ENCODE measurements at regions not wholly inside any gene's neighbourhood (a gene's known extent, or its start where the extent isn't known, plus 50 kb on each side); places are given as distances from the start of the nearest gene placed in this dataset.

- DNase-seq: no peak
- no peak overlapping the region for H3K27ac ChIP-seq (ENCODE audit: low read length)
- TF ChIP-seq EZH2 (optimal IDR thresholded peaks at IDR 0.05; ENCODE audit: low read depth, low read length) (no peak), EZH2phosphoT487 (IDR thresholded peaks at IDR 0.05; ENCODE audit: low read length) (no peak)
- TF ChIP-seq, protein P1, sequence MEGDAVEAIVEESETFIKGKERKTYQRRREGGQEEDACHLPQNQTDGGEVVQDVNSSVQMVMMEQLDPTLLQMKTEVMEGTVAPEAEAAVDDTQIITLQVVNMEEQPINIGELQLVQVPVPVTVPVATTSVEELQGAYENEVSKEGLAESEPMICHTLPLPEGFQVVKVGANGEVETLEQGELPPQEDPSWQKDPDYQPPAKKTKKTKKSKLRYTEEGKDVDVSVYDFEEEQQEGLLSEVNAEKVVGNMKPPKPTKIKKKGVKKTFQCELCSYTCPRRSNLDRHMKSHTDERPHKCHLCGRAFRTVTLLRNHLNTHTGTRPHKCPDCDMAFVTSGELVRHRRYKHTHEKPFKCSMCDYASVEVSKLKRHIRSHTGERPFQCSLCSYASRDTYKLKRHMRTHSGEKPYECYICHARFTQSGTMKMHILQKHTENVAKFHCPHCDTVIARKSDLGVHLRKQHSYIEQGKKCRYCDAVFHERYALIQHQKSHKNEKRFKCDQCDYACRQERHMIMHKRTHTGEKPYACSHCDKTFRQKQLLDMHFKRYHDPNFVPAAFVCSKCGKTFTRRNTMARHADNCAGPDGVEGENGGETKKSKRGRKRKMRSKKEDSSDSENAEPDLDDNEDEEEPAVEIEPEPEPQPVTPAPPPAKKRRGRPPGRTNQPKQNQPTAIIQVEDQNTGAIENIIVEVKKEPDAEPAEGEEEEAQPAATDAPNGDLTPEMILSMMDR (IDR thresholded peaks at IDR 0.05; ENCODE audit: low read length): no peak
- no peaks in the 10 kb centered on the region for H3K4me1 ChIP-seq (ENCODE audit: low read length)
- no peaks in the 10 kb centered on the region for H3F3A ChIP-seq (ENCODE audit: insufficient read depth, low read length)
- no peaks in the 10 kb centered on the region for H3K9me3 ChIP-seq (replicated peaks; ENCODE audit: insufficient read depth, low read length)
- H4K20me1 ChIP-seq (ENCODE audit: insufficient read depth, low read length): no peaks in the 10 kb centered on the region
- H3K79me2 ChIP-seq (ENCODE audit: low read length): no peaks in the 10 kb centered on the region
- no peak overlapping the region for H2AFZ ChIP-seq (ENCODE audit: low read length)
- no peaks in the 10 kb centered on the region for H3K9me2 ChIP-seq (replicated peaks; ENCODE audit: insufficient read depth, low read length)
- no peaks in the 10 kb centered on the region for H3K36me3 ChIP-seq (replicated peaks; ENCODE audit: insufficient read depth, low read length)
- H3K4me3 ChIP-seq (ENCODE audit: low read length): no peak overlapping the region
- no peak overlapping the region for H3K9ac ChIP-seq (ENCODE audit: low read length)
- no peak overlapping the region for H3K4me2 ChIP-seq (ENCODE audit: low read depth, low read length)
- no peaks in the 10 kb centered on the region for H3K27me3 ChIP-seq (replicated peaks; ENCODE audit: insufficient read depth, low read length)
Measured at GRCh38 chr5:118174671-118175070, 813.7 kb downstream of the DTWD2 start.

DNA sequence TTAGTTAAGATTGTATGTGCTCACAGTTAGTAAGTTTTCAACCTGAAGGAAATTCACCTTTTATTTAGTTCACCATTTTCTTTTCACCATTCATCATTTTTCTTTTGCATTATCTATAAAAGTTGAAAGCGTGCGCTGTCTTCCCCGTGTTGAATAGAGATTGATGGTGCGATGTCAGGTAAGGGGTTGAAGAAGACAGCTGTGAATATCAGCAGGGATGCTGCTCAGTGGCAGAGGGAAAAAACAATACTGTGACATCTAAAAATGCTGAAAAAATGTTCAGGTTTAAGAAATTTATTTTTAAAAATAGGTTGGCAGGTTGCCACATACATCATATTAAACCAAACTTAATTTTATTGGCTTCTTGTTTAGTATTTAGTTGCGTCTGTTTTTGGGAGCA lies 815.0 kb downstream of the DTWD2 start:
- H3F3A ChIP-seq (ENCODE audit: insufficient read depth, low read length): no peaks in the 10 kb centered on the region
- H3K27me3 ChIP-seq (replicated peaks; ENCODE audit: insufficient read depth, low read length): no peaks in the 10 kb centered on the region
- no peak for DNase-seq
- no peaks in the 10 kb centered on the region for H3K9me3 ChIP-seq (replicated peaks; ENCODE audit: insufficient read depth, low read length)
- no peak overlapping the region for H3K4me2 ChIP-seq (ENCODE audit: low read depth, low read length)
- no peaks in the 10 kb centered on the region for H4K20me1 ChIP-seq (ENCODE audit: insufficient read depth, low read length)
- TF ChIP-seq, protein P1 (IDR thresholded peaks at IDR 0.05; ENCODE audit: low read length): no peak
- TF ChIP-seq EZH2 (optimal IDR thresholded peaks at IDR 0.05; ENCODE audit: low read depth, low read length) (no peak), EZH2phosphoT487 (IDR thresholded peaks at IDR 0.05; ENCODE audit: low read length) (no peak)
- no peaks in the 10 kb centered on the region for H3K36me3 ChIP-seq (replicated peaks; ENCODE audit: insufficient read depth, low read length)
- no peaks in the 10 kb centered on the region for H3K9me2 ChIP-seq (replicated peaks; ENCODE audit: insufficient read depth, low read length)
- H3K4me3 ChIP-seq (ENCODE audit: low read length): no peak overlapping the region
- no peak overlapping the region for H3K9ac ChIP-seq (ENCODE audit: low read length)
- H3K79me2 ChIP-seq (ENCODE audit: low read length): no peaks in the 10 kb centered on the region
- H3K27ac ChIP-seq (ENCODE audit: low read length): no peak overlapping the region
- no peak overlapping the region for H2AFZ ChIP-seq (ENCODE audit: low read length)
- H3K4me1 ChIP-seq (ENCODE audit: low read length): no peaks in the 10 kb centered on the region

DNA sequence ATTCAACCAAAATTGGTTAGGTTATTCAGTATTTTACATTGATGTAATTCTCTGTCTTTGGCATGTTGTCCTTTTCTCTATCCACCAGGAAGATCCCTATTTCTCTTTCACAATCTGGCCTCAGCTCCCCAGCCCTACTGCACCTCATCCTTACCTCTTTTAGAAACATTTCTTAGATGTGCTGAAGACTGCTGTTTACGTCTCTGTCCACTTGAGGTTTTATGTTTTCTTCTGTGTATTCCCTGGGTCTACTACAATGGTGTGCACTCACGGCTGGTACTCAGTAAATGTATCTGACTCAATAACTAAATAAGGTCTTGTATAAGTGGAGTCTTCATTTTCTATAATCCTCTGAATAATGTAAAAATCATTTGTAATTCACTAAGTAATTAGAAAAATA lies 822.7 kb downstream of the DTWD2 start:
- no peak overlapping the region for H3K9ac ChIP-seq (ENCODE audit: low read length)
- no peaks in the 10 kb centered on the region for H3K9me2 ChIP-seq (replicated peaks; ENCODE audit: insufficient read depth, low read length)
- no peaks in the 10 kb centered on the region for H3K4me1 ChIP-seq (ENCODE audit: low read length)
- H3K36me3 ChIP-seq (replicated peaks; ENCODE audit: insufficient read depth, low read length): no peaks in the 10 kb centered on the region
- no peaks in the 10 kb centered on the region for H4K20me1 ChIP-seq (ENCODE audit: insufficient read depth, low read length)
- TF ChIP-seq EZH2 (optimal IDR thresholded peaks at IDR 0.05; ENCODE audit: low read depth, low read length) (no peak), EZH2phosphoT487 (IDR thresholded peaks at IDR 0.05; ENCODE audit: low read length) (no peak)
- no peaks in the 10 kb centered on the region for H3K27me3 ChIP-seq (replicated peaks; ENCODE audit: insufficient read depth, low read length)
- no peak overlapping the region for H2AFZ ChIP-seq (ENCODE audit: low read length)
- H3K79me2 ChIP-seq (ENCODE audit: low read length): no peaks in the 10 kb centered on the region
- no peaks in the 10 kb centered on the region for H3K9me3 ChIP-seq (replicated peaks; ENCODE audit: insufficient read depth, low read length)
- H3K4me3 ChIP-seq (ENCODE audit: low read length): no peak overlapping the region
- H3K4me2 ChIP-seq (ENCODE audit: low read depth, low read length): no peak overlapping the region
- DNase-seq: no peak
- H3F3A ChIP-seq (ENCODE audit: insufficient read depth, low read length): no peaks in the 10 kb centered on the region
- H3K27ac ChIP-seq (ENCODE audit: low read length): no peak overlapping the region

DNA sequence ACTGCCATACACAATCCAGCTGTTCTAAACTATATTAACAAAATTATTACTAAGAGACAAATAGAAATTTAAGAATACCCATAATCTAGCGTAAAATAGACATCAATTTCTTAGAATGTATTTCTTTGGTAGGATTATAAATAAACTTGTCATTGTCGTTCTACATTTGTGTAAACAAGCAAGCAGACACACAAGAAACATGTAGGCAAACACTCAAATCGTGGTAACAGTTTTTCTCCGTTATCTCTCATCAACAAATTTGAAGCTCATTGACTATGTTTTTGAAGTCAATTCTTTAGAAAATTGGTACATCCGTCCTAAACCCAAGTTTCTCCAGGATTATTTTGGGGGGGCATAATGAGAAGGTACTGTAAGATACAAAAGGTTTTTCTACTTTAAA lies 832.2 kb downstream of the DTWD2 start:
- DNase-seq: no peak
- H3K9me2 ChIP-seq (replicated peaks; ENCODE audit: insufficient read depth, low read length): no peaks in the 10 kb centered on the region

More for the DNA sequence above, 832.2 kb downstream of the DTWD2 start:
- H3K79me2 ChIP-seq (ENCODE audit: low read length): no peaks in the 10 kb centered on the region
- H3K9ac ChIP-seq (ENCODE audit: low read length): no peak overlapping the region
- TF ChIP-seq EZH2 (optimal IDR thresholded peaks at IDR 0.05; ENCODE audit: low read depth, low read length): no peak
- TF ChIP-seq EZH2phosphoT487 (IDR thresholded peaks at IDR 0.05; ENCODE audit: low read length): no peak
- TF ChIP-seq, protein P1 (IDR thresholded peaks at IDR 0.05; ENCODE audit: low read length): no peak
- H2AFZ ChIP-seq (ENCODE audit: low read length): no peak overlapping the region
- no peak overlapping the region for H3K27ac ChIP-seq (ENCODE audit: low read length)
- H3K4me3 ChIP-seq (ENCODE audit: low read length): no peak overlapping the region
- no peak overlapping the region for H3K4me2 ChIP-seq (ENCODE audit: low read depth, low read length)
- H3K27me3 ChIP-seq (replicated peaks; ENCODE audit: insufficient read depth, low read length): no peaks in the 10 kb centered on the region
- H3K36me3 ChIP-seq (replicated peaks; ENCODE audit: insufficient read depth, low read length): no peaks in the 10 kb centered on the region
- no peaks in the 10 kb centered on the region for H3K4me1 ChIP-seq (ENCODE audit: low read length)
- no peaks in the 10 kb centered on the region for H3K9me3 ChIP-seq (replicated peaks; ENCODE audit: insufficient read depth, low read length)
- no peaks in the 10 kb centered on the region for H4K20me1 ChIP-seq (ENCODE audit: insufficient read depth, low read length)
- H3F3A ChIP-seq (ENCODE audit: insufficient read depth, low read length): no peaks in the 10 kb centered on the region
